NOMO-1 treated with DMSO at 0.1 percent for 48 hours (cell line): ENCODE measurements at regions not wholly inside any gene's neighbourhood (a gene's known extent, or its start where the extent isn't known, plus 50 kb on each side); places are given as distances from the start of the nearest gene placed in this dataset.
"Not testable (repeated sequence)": the region's sequence is repeated elsewhere in the genome, so short reads cannot be mapped to it uniquely, and the experiment has no call there.

Experiments
- DNase-seq: peaks from one replicate; lab custom pipeline; 2025; ENCODE audit not compliant: unreplicated experiment; lab: John Stamatoyannopoulos, UW

DNA sequence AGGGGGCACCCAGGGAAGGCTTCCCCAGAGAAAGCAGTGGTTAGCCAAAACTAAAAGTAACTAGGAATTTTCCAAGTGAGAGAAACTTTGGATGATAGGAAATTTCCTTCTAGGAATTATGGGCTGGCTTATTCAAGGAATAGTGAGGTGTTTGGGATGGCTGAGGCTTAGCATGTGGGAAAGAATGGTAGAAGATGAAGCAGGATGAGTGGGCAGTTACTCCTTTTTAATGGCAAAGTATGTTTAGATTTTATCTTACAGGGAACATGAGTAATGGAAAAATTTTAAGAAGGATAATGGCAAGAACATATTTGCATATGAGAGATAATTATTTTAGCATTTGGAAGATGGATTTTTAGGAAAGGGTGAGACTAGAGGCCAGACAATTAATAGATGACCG is 197.6 kb downstream of the SLC38A4 start:
- DNase-seq, result no peak

- no peak for DNase-seq
These were observed 198.1 kb downstream of the SLC38A4 start for GRCh38 chr12:46627686-46628085.

DNA sequence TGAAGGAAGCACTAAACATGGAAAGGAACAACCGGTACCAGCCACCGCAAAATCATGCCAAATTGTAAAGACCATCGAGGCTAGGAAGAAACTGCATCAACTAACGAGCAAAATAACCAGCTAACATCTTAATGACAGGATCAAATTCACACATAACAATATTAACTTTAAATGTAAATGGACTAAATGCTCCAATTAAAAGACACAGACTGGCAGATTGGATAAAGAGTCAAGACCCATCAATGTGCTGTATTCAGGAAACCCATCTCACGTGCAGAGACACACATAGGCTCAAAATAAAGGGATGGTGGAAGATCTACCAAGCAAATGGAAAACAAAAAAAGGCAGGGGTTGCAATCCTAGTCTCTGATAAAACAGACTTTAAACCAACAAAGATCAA is 206.3 kb downstream of the SLC38A4 start:
- DNase-seq, result not testable (repeated sequence)

DNA sequence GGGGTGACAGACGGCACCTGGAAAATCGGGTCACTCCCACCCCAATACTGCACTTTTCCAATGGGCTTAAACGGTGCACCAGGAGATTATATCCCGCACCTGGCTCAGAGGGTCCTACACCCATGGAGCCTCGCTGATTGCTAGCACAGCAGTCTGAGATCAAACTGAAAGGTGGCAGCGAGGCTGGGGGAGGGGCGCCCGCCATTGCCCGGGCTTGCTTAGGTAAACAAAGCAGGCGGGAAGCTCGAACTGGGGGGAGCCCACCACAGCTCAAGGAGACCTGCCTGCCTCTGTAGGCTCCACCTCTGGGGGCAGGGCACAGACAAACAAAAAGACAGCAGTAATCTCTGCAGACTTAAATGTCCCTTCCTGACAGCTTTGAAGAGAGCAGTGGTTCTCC is 208.1 kb downstream of the SLC38A4 start:
- not testable (repeated sequence) for DNase-seq

DNA sequence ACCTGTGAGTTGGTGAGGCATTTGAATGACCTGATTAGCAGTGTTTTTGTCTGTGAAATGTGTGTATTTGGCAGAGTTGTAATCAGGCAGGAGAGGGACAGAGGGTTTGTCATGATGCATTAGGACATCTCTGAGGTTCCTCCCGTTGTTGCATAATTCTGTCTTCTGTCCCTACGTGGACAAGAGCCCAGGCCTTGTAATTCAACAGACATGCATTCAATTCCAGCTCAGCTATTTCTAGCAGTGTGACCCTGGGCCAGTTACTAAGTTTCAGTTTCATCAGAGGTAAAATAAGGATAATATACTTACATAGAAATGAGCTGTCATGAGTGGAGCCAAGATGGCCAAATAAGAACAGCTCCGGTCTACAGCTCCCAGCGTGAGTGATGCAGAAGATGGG is 208.6 kb downstream of the SLC38A4 start:
- DNase-seq, result peak; percentile 16

GRCh38 chr12:46610754-46611153 is 215.0 kb downstream of the SLC38A4 start:
- DNase-seq, result no peak

DNA sequence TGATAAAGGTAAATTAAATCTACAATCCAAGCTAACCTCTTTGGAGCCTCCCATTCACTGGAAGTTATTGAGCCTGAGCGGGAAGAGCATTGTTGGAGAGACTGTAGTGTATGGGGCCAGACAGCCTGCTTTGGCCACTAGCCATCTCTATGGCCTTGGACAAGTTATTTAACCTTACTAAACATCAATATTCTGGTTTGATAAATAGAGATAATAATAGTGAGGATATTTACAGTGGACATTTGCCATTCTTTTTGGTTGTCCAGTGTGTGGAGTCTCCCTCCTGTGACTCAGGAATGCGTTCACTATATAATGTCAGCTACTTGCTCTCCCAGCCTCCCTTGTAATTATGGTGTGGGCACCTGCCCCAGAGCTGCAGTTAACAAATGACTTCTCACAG is 216.1 kb downstream of the SLC38A4 start:
- no peak for DNase-seq

- DNase-seq, result no peak
These were observed 216.5 kb downstream of the SLC38A4 start for GRCh38 chr12:46609273-46609623.

- DNase-seq, result no peak
These were observed 217.1 kb downstream of the SLC38A4 start for GRCh38 chr12:46608431-46609272.

DNA sequence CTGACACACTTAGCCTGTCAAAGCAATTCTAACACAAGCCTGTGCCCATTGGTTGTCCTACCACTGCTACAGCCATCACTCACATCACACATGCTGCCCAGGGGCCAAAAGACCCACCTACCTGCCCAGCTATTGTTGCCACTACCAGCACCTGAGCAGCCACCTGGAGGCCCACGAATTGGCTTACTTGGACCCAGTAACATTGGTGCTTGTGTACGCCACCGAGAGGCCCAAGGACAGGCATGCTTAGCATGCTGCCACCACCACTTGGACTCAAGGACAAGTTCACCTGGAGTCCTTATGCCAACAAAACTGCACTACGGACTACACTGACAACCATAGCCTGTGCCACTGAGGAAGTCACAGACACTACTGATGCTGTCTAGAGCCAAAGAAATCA is 221.1 kb downstream of the SLC38A4 start:
- DNase-seq, result no peak

GRCh38 chr12:46603776-46604456 is 221.9 kb downstream of the SLC38A4 start:
- DNase-seq, result no peak

- no peak for DNase-seq
These were observed 223.3 kb downstream of the SLC38A4 start for GRCh38 chr12:46602474-46602873.

DNA sequence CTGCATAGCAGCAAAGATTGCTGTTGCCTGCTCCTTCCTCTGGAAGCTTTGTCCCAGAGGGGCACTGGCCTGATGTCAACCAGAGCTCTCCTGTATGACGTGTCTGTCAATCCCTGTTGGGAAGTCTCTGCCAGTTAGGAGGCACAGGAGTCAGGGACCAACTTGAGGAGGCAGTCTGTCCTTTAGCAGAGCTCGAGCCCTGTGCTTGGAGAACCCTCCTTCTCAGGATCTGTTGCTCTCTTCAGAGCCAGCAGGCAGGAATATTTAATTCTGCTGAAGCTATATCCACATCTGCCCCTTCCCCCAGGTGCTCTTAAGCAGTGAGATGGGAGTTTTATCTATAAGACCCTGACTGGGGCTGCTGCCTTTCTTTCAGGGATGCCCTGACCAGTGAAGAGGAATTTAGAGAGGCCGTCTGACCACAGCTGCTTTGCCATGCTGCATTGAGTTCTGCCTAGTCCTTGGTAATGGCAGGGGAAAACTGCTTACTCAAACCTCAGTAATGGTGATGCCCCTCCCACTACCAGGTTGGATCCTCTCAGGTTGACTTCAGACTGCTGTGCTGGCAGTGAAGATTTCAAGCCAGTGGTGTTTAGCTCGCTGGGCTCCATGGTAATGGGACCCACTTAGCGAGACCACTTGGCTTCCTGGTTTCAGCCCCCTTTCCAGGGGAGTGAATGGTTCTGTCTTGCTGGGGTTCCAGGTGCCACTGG is 218.6 kb upstream of the SLC38A2 start:
- DNase-seq, result no peak

- DNase-seq, result peak; percentile 2
These were observed 213.5 kb upstream of the SLC38A2 start for GRCh38 chr12:46585854-46586621.

- DNase-seq, result not testable (repeated sequence)
These were observed 211.5 kb upstream of the SLC38A2 start for GRCh38 chr12:46584098-46584497.

GRCh38 chr12:46581990-46582389 is 209.4 kb upstream of the SLC38A2 start:
- not testable (repeated sequence) for DNase-seq

DNA sequence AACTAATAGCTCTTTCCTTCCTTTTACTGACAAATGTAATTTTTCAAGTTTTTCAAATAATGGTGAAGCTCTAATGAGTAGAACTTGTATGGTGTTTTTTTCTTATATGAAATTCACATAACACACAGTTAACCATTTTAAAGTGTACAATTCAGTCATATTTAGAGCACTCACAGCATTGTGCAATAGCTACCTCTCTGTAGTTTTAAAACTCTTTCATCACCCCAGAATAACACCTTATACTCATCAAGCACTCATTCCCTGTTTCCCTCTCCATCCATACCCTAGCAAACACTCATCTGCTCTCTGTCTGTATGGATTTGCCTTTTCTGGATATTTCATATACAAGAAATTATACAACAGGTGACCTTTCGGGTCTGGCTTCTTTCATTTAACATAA is 207.9 kb upstream of the SLC38A2 start:
- DNase-seq, result no peak

DNA sequence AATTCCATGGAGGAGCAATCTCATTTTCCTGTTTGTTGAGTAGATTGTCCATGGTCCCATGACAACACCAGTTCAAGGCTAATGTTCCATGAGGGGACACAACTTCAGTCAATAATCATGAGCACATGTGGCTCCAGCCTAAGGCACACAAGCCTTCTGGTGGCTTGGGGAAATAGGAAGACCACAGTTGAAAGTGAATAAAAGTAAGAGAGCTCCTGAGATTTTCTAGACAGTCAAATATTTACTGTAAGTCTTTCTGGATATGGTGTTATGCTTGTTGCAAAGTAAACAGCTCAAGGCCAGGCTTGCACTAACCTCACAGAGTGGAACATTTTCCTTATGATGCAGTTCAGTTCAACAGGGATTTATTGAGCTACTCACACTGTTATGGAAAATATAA is 206.9 kb upstream of the SLC38A2 start:
- DNase-seq, result no peak

GRCh38 chr12:46578190-46578982 is 205.8 kb upstream of the SLC38A2 start:
- DNase-seq, result no peak

GRCh38 chr12:46577063-46577776 is 204.6 kb upstream of the SLC38A2 start:
- no peak for DNase-seq
